HEK293 (cell line): ENCODE measurements at regions not wholly inside any gene's neighbourhood (a gene's known extent, or its start where the extent isn't known, plus 50 kb on each side); places are given as distances from the start of the nearest gene placed in this dataset.

ENCODE experiments used
- SP2 ChIP-seq: fragments of 450-650 bp; formaldehyde crosslinking; IDR thresholded peaks from 2 replicates; pipeline ENCODE4 v1.5.1; 2016; ENCODE audit warnings: missing biosample characterization, missing genetic modification characterization
- TF ChIP-seq, protein P1 (sequence below): fragments of 450-650 bp; formaldehyde crosslinking; IDR thresholded peaks from 2 replicates; pipeline ENCODE4 v1.5.1; 2016; ENCODE audit warnings: missing biosample characterization, missing genetic modification characterization, borderline replicate concordance

- TF ChIP-seq, protein P1, sequence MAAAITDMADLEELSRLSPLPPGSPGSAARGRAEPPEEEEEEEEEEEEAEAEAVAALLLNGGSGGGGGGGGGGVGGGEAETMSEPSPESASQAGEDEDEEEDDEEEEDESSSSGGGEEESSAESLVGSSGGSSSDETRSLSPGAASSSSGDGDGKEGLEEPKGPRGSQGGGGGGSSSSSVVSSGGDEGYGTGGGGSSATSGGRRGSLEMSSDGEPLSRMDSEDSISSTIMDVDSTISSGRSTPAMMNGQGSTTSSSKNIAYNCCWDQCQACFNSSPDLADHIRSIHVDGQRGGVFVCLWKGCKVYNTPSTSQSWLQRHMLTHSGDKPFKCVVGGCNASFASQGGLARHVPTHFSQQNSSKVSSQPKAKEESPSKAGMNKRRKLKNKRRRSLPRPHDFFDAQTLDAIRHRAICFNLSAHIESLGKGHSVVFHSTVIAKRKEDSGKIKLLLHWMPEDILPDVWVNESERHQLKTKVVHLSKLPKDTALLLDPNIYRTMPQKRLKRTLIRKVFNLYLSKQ (tag by site-specific recombination): no peak
- TF ChIP-seq SP2 (tag by site-specific recombination): no peak
Observed at GRCh38 chr17:79362772-79363305, 248.0 kb downstream of the RBFOX3 start.
